ENCODE measurements at regions not wholly inside any gene's neighbourhood (a gene's known extent, or its start where the extent isn't known, plus 50 kb on each side); places are given as distances from the start of the nearest gene placed in this dataset.

DNA sequence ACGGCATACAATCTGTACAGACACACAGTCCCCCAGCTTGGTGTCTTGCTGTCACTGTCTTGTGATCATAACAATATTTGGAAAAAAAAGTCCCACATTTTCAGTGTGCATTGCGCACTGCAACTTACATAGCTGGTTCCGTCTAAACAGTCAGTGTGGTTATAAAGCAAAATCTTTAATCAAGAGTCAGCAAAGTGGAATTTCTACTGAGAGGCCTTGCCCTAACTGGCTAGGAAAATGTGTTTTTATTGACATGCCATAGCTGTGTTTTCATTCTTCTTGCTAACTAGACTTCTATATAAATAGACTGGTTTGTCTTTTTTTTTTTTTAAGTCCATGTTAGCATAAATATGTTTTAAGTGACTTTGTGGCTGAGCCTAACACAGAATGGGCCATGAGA is 174.8 kb downstream of the POLR2M start:
- CTCF ChIA-PET, result no interaction called here
- no peaks in the 10 kb centered on the region for H3K36me3 ChIP-seq (ENCODE audit: control insufficient read depth, insufficient read depth, low read length)
- intact Hi-C loops (cut with micrococcal nuclease; ENCODE audit: unreplicated experiment) (no loop called here), in situ Hi-C loops (cut with HindIII; ENCODE audit: low pct_unique_long_range_greater_than_20kb, low sequenced_read_pairs) (no loop called here)
- no peak for DNase-seq (ENCODE audit: low read depth, low spot score)
- H3K4me1 ChIP-seq (ENCODE audit: control insufficient read depth, insufficient read depth, low read length), result no peaks in the 10 kb centered on the region
- no peak overlapping the region for H3K27ac ChIP-seq (ENCODE audit: low read length)
- H3K4me3 ChIP-seq (ENCODE audit: low read depth in 2 of 2, low read length in 2 of 2), result no peak overlapping the region
- no peaks in the 10 kb centered on the region for H3K9me3 ChIP-seq (ENCODE audit: control insufficient read depth, insufficient read depth, low read depth, low read length)
- no peak for TF ChIP-seq POLR2AphosphoS5 (IDR thresholded peaks at IDR 0.05; ENCODE audit: low read depth, low read length)
- TF ChIP-seq, protein P1, sequence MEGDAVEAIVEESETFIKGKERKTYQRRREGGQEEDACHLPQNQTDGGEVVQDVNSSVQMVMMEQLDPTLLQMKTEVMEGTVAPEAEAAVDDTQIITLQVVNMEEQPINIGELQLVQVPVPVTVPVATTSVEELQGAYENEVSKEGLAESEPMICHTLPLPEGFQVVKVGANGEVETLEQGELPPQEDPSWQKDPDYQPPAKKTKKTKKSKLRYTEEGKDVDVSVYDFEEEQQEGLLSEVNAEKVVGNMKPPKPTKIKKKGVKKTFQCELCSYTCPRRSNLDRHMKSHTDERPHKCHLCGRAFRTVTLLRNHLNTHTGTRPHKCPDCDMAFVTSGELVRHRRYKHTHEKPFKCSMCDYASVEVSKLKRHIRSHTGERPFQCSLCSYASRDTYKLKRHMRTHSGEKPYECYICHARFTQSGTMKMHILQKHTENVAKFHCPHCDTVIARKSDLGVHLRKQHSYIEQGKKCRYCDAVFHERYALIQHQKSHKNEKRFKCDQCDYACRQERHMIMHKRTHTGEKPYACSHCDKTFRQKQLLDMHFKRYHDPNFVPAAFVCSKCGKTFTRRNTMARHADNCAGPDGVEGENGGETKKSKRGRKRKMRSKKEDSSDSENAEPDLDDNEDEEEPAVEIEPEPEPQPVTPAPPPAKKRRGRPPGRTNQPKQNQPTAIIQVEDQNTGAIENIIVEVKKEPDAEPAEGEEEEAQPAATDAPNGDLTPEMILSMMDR (IDR thresholded peaks at IDR 0.05), result no peak
- TF ChIP-seq, protein P2, sequence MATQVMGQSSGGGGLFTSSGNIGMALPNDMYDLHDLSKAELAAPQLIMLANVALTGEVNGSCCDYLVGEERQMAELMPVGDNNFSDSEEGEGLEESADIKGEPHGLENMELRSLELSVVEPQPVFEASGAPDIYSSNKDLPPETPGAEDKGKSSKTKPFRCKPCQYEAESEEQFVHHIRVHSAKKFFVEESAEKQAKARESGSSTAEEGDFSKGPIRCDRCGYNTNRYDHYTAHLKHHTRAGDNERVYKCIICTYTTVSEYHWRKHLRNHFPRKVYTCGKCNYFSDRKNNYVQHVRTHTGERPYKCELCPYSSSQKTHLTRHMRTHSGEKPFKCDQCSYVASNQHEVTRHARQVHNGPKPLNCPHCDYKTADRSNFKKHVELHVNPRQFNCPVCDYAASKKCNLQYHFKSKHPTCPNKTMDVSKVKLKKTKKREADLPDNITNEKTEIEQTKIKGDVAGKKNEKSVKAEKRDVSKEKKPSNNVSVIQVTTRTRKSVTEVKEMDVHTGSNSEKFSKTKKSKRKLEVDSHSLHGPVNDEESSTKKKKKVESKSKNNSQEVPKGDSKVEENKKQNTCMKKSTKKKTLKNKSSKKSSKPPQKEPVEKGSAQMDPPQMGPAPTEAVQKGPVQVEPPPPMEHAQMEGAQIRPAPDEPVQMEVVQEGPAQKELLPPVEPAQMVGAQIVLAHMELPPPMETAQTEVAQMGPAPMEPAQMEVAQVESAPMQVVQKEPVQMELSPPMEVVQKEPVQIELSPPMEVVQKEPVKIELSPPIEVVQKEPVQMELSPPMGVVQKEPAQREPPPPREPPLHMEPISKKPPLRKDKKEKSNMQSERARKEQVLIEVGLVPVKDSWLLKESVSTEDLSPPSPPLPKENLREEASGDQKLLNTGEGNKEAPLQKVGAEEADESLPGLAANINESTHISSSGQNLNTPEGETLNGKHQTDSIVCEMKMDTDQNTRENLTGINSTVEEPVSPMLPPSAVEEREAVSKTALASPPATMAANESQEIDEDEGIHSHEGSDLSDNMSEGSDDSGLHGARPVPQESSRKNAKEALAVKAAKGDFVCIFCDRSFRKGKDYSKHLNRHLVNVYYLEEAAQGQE (IDR thresholded peaks at IDR 0.05; ENCODE audit: insufficient read depth in 1 of 2, low read depth in 2 of 2, low read length in 1 of 2), result no peak
- no peak for TF ChIP-seq SIN3A (IDR thresholded peaks at IDR 0.05; ENCODE audit: borderline replicate concordance, insufficient read depth, low read depth, low read length)
- TF ChIP-seq TCF7L2 (IDR thresholded peaks at IDR 0.05; ENCODE audit: low read depth, low read length), result no peak
- POLR2A ChIA-PET, result no interaction called here
- ATAC-seq, result no peak
- 0 out of 2 replicates have a peak, but pooled peaks cover 2% of the 10 kb centered on the region for H3K27me3 ChIP-seq (ENCODE audit: control insufficient read depth, insufficient read depth, low read length)
- no TSS peak for BruUV-seq (replicated peaks)

DNA sequence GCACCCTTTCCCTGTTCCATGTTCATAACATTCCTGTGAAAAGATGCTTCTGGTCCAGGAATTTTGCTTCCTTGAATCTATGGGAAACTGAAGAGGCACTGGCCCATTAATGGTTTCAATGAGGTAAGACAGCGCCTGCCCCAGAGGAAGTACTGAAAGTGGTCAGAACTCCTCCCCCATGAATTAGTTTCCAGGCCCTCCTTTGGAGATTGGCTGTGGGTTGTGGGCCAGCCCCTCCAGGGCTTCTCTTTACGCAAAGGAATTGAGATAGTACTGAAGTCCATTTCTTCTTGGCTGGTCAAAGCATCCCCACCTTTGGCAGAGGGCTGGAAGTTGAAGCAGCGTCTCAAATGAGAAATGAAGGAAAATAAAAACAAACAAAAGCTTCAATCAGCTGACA is 175.5 kb downstream of the POLR2M start:
- in situ Hi-C loops (cut with HindIII; ENCODE audit: low pct_unique_long_range_greater_than_20kb, low sequenced_read_pairs) (no loop called here), intact Hi-C loops (cut with micrococcal nuclease; ENCODE audit: unreplicated experiment) (no loop called here)
- POLR2A ChIA-PET, result no interaction called here
- DNase-seq (ENCODE audit: low read depth, low spot score) (no peak), ATAC-seq (no peak)
- Histone ChIP-seq H3K27me3 (ENCODE audit: control insufficient read depth, insufficient read depth, low read length) (0 out of 2 replicates have a peak, but pooled peaks cover 2% of the 10 kb centered on the region), H3K36me3 (ENCODE audit: control insufficient read depth, insufficient read depth, low read length) (no peaks in the 10 kb centered on the region), H3K9me3 (ENCODE audit: control insufficient read depth, insufficient read depth, low read depth, low read length) (no peaks in the 10 kb centered on the region), H3K4me1 (ENCODE audit: control insufficient read depth, insufficient read depth, low read length) (no peaks in the 10 kb centered on the region), H3K27ac (ENCODE audit: low read length) (no peak overlapping the region), H3K4me3 (ENCODE audit: low read depth in 2 of 2, low read length in 2 of 2) (no peak overlapping the region)
- no peak for TF ChIP-seq SIN3A (IDR thresholded peaks at IDR 0.05; ENCODE audit: borderline replicate concordance, insufficient read depth, low read depth, low read length)
- TF ChIP-seq, protein P2 (IDR thresholded peaks at IDR 0.05; ENCODE audit: insufficient read depth in 1 of 2, low read depth in 2 of 2, low read length in 1 of 2), result no peak
- no peak for TF ChIP-seq POLR2AphosphoS5 (IDR thresholded peaks at IDR 0.05; ENCODE audit: low read depth, low read length)
- TF ChIP-seq, protein P1 (IDR thresholded peaks at IDR 0.05), result no peak
- TF ChIP-seq TCF7L2 (IDR thresholded peaks at IDR 0.05; ENCODE audit: low read depth, low read length), result no peak
- BruUV-seq (replicated peaks), result no TSS peak
- CTCF ChIA-PET, result no interaction called here

All from Panc1 (cell line).